ENCODE measurements at regions not wholly inside any gene's neighbourhood (a gene's known extent, or its start where the extent isn't known, plus 50 kb on each side); places are given as distances from the start of the nearest gene placed in this dataset.

- H3K9me3 ChIP-seq = no peaks in the 10 kb centered on the region
- TF ChIP-seq Cebpa-rat (IDR thresholded peaks at IDR 0.05) = no peak
- H3K4me1 ChIP-seq = no peaks in the 10 kb centered on the region
- no peak overlapping the region for H3K27ac ChIP-seq
- H3K9ac ChIP-seq = no peak overlapping the region
- H4K20me1 ChIP-seq = no peaks in the 10 kb centered on the region
- no peak overlapping the region for H3K4me3 ChIP-seq
- H3K4me2 ChIP-seq = no peak overlapping the region
- no peaks in the 10 kb centered on the region for H3K36me3 ChIP-seq
- no peaks in the 10 kb centered on the region for H3K27me3 ChIP-seq
Measured at GRCh38 chr11:121953122-121953521, 162.9 kb downstream of the BLID start.

- TF ChIP-seq Cebpa-rat (IDR thresholded peaks at IDR 0.05) = no peak
- Histone ChIP-seq H3K27ac (no peak overlapping the region), H3K4me3 (no peak overlapping the region), H4K20me1 (no peaks in the 10 kb centered on the region), H3K9me3 (peaks cover 11% of the 10 kb centered on the region), H3K36me3 (no peaks in the 10 kb centered on the region), H3K9ac (no peak overlapping the region), H3K4me1 (no peaks in the 10 kb centered on the region), H3K27me3 (no peaks in the 10 kb centered on the region), H3K4me2 (no peak overlapping the region)
Measured at GRCh38 chr11:121950160-121950559, 165.9 kb downstream of the BLID start.

- no peak for TF ChIP-seq Cebpa-rat (IDR thresholded peaks at IDR 0.05)
- peaks cover 11% of the 10 kb centered on the region for H3K9me3 ChIP-seq
- H3K36me3 ChIP-seq = no peaks in the 10 kb centered on the region
- no peaks in the 10 kb centered on the region for H4K20me1 ChIP-seq
- no peak overlapping the region for H3K27ac ChIP-seq
- no peak overlapping the region for H3K4me2 ChIP-seq
- H3K27me3 ChIP-seq = no peaks in the 10 kb centered on the region
- H3K4me3 ChIP-seq = no peak overlapping the region
- no peak overlapping the region for H3K9ac ChIP-seq
- no peaks in the 10 kb centered on the region for H3K4me1 ChIP-seq
Measured at GRCh38 chr11:121946514-121946913, 169.5 kb downstream of the BLID start.

DNA sequence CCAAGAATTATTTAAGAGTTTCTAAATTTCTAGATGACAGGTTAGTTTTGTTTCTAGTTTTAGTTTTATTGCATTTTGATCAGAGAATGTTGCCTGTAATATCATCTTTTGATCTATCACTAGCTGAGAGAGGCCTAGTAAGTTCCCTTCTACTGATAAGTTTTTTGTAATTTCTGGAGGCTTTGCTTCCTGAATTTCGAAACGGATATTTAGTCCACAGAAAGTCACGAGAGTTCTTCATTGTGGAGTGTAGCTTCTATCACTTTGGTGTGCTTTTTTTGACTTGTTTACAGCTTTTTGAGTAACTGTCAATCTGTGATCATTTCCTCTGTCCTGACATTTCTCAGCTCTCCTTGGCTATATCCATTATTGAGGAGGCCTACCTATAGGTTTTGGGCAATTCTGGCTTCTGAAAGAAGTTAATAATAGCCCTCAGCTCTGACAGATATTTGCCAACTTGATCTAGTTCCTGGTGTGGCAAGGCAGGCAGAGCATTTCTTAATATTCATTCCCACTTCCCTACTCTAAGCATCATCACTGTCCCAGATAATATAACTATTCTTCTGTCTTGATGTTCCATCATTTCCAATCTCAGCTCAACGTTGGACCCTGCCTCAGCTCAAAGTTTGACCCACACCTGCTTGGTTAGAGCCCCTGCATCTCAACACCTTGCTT lies 171.3 kb downstream of the BLID start:
- Histone ChIP-seq H3K9ac (no peak overlapping the region), H4K20me1 (no peaks in the 10 kb centered on the region), H3K4me3 (no peak overlapping the region), H3K4me2 (no peak overlapping the region), H3K4me1 (no peaks in the 10 kb centered on the region), H3K27me3 (no peaks in the 10 kb centered on the region), H3K27ac (no peak overlapping the region), H3K9me3 (peaks cover 11% of the 10 kb centered on the region), H3K36me3 (no peaks in the 10 kb centered on the region)
- no peak for TF ChIP-seq Cebpa-rat (IDR thresholded peaks at IDR 0.05)

- no peaks in the 10 kb centered on the region for H3K27me3 ChIP-seq
- H3K4me3 ChIP-seq = no peak overlapping the region
- H3K4me1 ChIP-seq = no peaks in the 10 kb centered on the region
- H3K4me2 ChIP-seq = no peak overlapping the region
- no peaks in the 10 kb centered on the region for H3K36me3 ChIP-seq
- no peak for TF ChIP-seq Cebpa-rat (IDR thresholded peaks at IDR 0.05)
- no peak overlapping the region for H3K9ac ChIP-seq
- no peak overlapping the region for H3K27ac ChIP-seq
- H4K20me1 ChIP-seq = no peaks in the 10 kb centered on the region
- no peaks in the 10 kb centered on the region for H3K9me3 ChIP-seq
Measured at GRCh38 chr11:121938076-121938475, 177.9 kb downstream of the BLID start.

DNA sequence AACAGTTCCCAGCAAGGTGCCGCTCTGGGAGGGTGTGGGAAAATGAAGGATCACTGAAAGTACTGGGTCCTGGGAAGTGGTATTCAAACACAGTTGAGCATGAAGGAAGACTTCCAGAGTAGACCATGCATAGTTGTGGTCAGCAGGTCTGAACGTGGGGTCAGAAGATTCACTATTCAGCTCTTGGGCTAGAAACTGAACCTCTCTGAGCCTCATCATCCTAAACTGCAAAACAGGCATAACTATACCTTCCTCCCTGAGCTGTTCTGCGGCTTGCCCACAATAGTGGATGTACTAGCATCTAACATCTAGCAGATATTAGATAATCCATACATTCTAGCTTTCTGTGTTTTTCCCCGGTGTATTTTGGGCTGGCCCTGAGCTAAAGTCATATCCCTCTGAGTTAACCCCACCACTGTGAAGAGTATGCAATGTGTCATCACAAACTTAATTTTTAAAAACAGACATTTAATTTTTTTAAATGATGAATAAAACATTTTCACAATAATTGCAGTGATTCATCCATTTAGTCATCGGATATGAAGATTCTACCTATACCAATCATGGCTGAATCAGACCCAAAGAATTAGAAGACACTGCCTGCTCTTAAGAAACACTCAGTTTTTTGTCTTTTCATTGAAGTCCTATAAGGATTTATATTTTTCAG lies 179.1 kb downstream of the BLID start:
- Histone ChIP-seq H3K4me1 (no peaks in the 10 kb centered on the region), H3K27ac (no peak overlapping the region), H3K9me3 (no peaks in the 10 kb centered on the region), H3K9ac (no peak overlapping the region), H3K4me3 (no peak overlapping the region), H3K27me3 (no peaks in the 10 kb centered on the region), H3K4me2 (no peak overlapping the region), H4K20me1 (no peaks in the 10 kb centered on the region), H3K36me3 (no peaks in the 10 kb centered on the region)
- TF ChIP-seq Cebpa-rat (IDR thresholded peaks at IDR 0.05) = no peak

DNA sequence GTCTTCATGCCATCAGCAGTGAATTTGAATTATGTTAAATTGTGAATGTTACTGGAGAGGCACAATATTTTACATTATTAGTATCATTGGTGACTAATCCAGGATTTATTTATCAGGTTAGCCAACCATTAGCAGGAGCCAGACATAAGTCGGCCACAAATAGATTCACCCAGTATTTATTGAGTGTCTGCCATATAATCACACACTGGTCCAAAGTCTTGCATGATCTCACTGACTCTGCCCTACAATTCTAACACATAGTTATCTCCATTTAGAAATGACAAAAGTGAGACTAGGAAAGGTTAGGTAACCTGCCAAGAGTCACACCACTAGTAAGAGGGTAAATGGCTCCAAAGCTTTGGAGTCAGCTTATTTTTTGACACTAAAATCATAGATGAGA lies 179.6 kb downstream of the BLID start:
- H3K4me3 ChIP-seq = no peak overlapping the region
- no peaks in the 10 kb centered on the region for H3K4me1 ChIP-seq
- H3K9ac ChIP-seq = no peak overlapping the region
- no peaks in the 10 kb centered on the region for H3K9me3 ChIP-seq
- no peaks in the 10 kb centered on the region for H3K36me3 ChIP-seq
- no peaks in the 10 kb centered on the region for H3K27me3 ChIP-seq
- no peak overlapping the region for H3K27ac ChIP-seq
- TF ChIP-seq Cebpa-rat (IDR thresholded peaks at IDR 0.05) = no peak
- H4K20me1 ChIP-seq = no peaks in the 10 kb centered on the region
- H3K4me2 ChIP-seq = no peak overlapping the region

GRCh38 chr11:121933694-121934093 lies 182.3 kb downstream of the BLID start:
- TF ChIP-seq Cebpa-rat (IDR thresholded peaks at IDR 0.05) = no peak
- H3K9ac ChIP-seq = no peak overlapping the region
- H3K4me1 ChIP-seq = no peaks in the 10 kb centered on the region
- H3K36me3 ChIP-seq = no peaks in the 10 kb centered on the region
- no peak overlapping the region for H3K4me3 ChIP-seq
- H4K20me1 ChIP-seq = no peaks in the 10 kb centered on the region
- H3K27ac ChIP-seq = no peak overlapping the region
- no peaks in the 10 kb centered on the region for H3K27me3 ChIP-seq
- no peaks in the 10 kb centered on the region for H3K9me3 ChIP-seq
- H3K4me2 ChIP-seq = no peak overlapping the region

- no peaks in the 10 kb centered on the region for H3K9me3 ChIP-seq
- no peaks in the 10 kb centered on the region for H3K36me3 ChIP-seq
- no peaks in the 10 kb centered on the region for H3K4me1 ChIP-seq
- no peak overlapping the region for H3K4me3 ChIP-seq
- no peaks in the 10 kb centered on the region for H3K27me3 ChIP-seq
- no peak overlapping the region for H3K27ac ChIP-seq
- H3K9ac ChIP-seq = no peak overlapping the region
- no peaks in the 10 kb centered on the region for H4K20me1 ChIP-seq
- TF ChIP-seq Cebpa-rat (IDR thresholded peaks at IDR 0.05) = no peak
- H3K4me2 ChIP-seq = no peak overlapping the region
Measured at GRCh38 chr11:121933294-121933693, 182.7 kb downstream of the BLID start.

GRCh38 chr11:121932646-121933185 lies 183.3 kb downstream of the BLID start:
- H3K9ac ChIP-seq = no peak overlapping the region

More at GRCh38 chr11:121932646-121933185, 183.3 kb downstream of the BLID start:
- Histone ChIP-seq H3K4me3 (no peak overlapping the region), H3K27ac (no peak overlapping the region), H3K4me1 (no peaks in the 10 kb centered on the region), H3K9me3 (no peaks in the 10 kb centered on the region), H3K4me2 (no peak overlapping the region), H3K36me3 (no peaks in the 10 kb centered on the region), H3K27me3 (no peaks in the 10 kb centered on the region), H4K20me1 (no peaks in the 10 kb centered on the region)
- no peak for TF ChIP-seq Cebpa-rat (IDR thresholded peaks at IDR 0.05)

All from BLaER1 (cell line).